ENCODE measurements at regions not wholly inside any gene's neighbourhood (a gene's known extent, or its start where the extent isn't known, plus 50 kb on each side); places are given as distances from the start of the nearest gene placed in this dataset.

DNA sequence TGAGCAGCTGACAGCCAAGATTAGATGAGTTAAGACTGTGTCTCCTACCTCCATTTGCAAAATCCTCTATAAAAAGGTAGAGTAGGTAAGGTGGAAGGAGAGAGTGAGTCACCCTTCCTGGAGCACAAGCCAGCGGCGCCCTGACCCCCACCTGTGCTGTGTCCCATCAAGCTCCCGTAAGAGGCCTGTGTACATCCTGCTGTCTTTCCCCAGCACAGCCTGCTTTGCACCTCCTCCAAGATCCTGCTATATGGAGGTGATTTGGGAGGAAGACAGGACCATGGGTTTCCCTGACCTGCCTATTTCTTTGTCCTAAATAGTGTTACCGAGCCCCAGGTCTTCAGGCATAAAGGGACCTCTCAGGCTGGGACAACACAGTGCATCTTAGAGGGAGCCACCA is 62.3 kb upstream of the UQCRFS1 start:
- TF ChIP-seq, protein P1, sequence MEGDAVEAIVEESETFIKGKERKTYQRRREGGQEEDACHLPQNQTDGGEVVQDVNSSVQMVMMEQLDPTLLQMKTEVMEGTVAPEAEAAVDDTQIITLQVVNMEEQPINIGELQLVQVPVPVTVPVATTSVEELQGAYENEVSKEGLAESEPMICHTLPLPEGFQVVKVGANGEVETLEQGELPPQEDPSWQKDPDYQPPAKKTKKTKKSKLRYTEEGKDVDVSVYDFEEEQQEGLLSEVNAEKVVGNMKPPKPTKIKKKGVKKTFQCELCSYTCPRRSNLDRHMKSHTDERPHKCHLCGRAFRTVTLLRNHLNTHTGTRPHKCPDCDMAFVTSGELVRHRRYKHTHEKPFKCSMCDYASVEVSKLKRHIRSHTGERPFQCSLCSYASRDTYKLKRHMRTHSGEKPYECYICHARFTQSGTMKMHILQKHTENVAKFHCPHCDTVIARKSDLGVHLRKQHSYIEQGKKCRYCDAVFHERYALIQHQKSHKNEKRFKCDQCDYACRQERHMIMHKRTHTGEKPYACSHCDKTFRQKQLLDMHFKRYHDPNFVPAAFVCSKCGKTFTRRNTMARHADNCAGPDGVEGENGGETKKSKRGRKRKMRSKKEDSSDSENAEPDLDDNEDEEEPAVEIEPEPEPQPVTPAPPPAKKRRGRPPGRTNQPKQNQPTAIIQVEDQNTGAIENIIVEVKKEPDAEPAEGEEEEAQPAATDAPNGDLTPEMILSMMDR (IDR thresholded peaks at IDR 0.05) = no peak
- TF ChIP-seq POLR2A (IDR thresholded peaks at IDR 0.05) = no peak
